ENCODE measurements at regions not wholly inside any gene's neighbourhood (a gene's known extent, or its start where the extent isn't known, plus 50 kb on each side); places are given as distances from the start of the nearest gene placed in this dataset.

DNA sequence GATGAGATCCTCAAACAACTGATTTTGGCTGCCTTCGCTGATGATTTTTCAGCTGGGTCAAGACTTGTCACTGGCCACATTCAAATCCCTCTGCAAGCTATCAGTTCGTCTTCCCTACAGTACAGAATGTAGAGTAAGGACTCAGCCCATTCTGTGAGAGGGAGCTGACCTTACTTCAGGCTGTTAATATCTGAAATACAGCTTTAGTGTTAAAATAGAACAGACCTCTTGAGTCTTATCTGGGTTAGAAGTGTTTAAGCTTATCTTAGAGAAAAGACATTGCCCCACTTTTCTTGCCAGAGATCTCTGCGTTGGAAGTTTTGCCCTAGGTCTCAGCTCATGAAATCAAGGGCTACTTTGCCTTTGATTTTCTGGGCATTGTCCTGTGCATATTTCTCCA is 383.4 kb upstream of the LARGE1 start:
- TF ChIP-seq POLR2A (IDR thresholded peaks at IDR 0.05), result no peak
- TF ChIP-seq POLR2AphosphoS5 (IDR thresholded peaks at IDR 0.05), result no peak
- TF ChIP-seq, protein P1, sequence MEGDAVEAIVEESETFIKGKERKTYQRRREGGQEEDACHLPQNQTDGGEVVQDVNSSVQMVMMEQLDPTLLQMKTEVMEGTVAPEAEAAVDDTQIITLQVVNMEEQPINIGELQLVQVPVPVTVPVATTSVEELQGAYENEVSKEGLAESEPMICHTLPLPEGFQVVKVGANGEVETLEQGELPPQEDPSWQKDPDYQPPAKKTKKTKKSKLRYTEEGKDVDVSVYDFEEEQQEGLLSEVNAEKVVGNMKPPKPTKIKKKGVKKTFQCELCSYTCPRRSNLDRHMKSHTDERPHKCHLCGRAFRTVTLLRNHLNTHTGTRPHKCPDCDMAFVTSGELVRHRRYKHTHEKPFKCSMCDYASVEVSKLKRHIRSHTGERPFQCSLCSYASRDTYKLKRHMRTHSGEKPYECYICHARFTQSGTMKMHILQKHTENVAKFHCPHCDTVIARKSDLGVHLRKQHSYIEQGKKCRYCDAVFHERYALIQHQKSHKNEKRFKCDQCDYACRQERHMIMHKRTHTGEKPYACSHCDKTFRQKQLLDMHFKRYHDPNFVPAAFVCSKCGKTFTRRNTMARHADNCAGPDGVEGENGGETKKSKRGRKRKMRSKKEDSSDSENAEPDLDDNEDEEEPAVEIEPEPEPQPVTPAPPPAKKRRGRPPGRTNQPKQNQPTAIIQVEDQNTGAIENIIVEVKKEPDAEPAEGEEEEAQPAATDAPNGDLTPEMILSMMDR (IDR thresholded peaks at IDR 0.05 in 8 of 11, conservative IDR thresholded peaks at IDR 0.05 in 3 of 11), result no peak
- H3K4me1 ChIP-seq, result no peaks in the 10 kb centered on the region
- H3K27ac ChIP-seq, result no peak overlapping the region
- H3K27me3 ChIP-seq (replicated peaks in 1 of 7), result no peaks in the 10 kb centered on the region
- no peak for DNase-seq
- H3K9me3 ChIP-seq, result peaks cover 0 to 8% (median 0%) of the 10 kb centered on the region in 8 donors
- H3K4me3 ChIP-seq, result no peak overlapping the region
- WGBS, 5 donors, result 72 to 79% (median 77%) methylated on average over 3 of the region's 3 CpGs
- intact Hi-C loops (cut with DNase I; ENCODE audit: low total_unique reads), result no loop called here
- H3K36me3 ChIP-seq, result no peaks in the 10 kb centered on the region

DNA sequence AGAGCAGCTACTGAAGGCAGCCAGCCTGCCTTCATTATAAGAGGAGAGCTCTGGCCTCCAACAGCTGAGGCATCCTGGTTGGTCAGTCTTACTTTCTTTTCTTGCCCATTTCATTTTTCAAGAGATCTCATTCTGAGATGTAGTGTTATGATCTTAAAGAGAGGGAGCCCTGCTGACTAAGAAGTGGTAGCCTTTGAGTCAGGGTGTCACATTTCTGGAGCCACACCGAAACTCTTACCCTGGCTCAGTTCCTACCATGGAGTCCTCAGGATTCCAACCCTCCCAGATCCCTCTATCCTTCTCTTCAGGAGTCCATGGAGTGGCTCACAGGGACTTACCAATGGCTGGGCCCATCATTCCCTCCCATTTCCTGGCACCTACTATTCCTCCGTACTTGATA is 386.1 kb upstream of the LARGE1 start:
- intact Hi-C loops (cut with DNase I; ENCODE audit: low total_unique reads), result no loop called here
- Histone ChIP-seq H3K36me3 (no peaks in the 10 kb centered on the region), H3K27me3 (replicated peaks in 1 of 7) (peaks cover 0 to 2% (median 0%) of the 10 kb centered on the region in 7 donors), H3K27ac (no peak overlapping the region), H3K4me1 (no peaks in the 10 kb centered on the region), H3K4me3 (no peak overlapping the region), H3K9me3 (peaks cover 0 to 8% (median 0%) of the 10 kb centered on the region in 8 donors)
- TF ChIP-seq, protein P1 (IDR thresholded peaks at IDR 0.05 in 8 of 11, conservative IDR thresholded peaks at IDR 0.05 in 3 of 11), result no peak
- TF ChIP-seq POLR2AphosphoS5 (IDR thresholded peaks at IDR 0.05) (no peak), POLR2A (IDR thresholded peaks at IDR 0.05) (no peak)
- no peak for DNase-seq
- whole genome bisulfite sequencing, 5 donors, result 75 to 92% (median 86%) methylated on average over 2 of the region's 2 CpGs

DNA sequence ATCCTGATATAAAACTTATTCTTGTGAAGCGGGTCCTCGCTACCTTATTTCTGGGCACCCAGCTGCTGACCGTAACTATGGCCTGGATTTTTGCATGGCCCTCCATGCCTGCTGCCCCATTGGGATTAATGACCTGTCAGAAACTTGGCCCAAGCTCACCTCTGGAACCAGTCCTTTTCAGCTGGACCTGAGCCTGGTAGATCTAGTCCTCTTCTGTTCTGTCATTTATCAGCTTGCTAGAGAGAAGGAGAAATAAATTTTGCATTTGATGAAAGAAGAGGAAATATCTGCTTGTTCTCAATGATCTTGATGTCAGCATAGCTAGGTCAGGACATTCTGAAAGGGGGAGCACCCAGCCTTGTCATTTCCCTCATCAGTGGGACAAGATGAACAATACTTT is 387.8 kb upstream of the LARGE1 start:
- no peak for DNase-seq
- H3K36me3 ChIP-seq, result no peaks in the 10 kb centered on the region
- peaks cover 0 to 8% (median 0%) of the 10 kb centered on the region in 8 donors for H3K9me3 ChIP-seq
- TF ChIP-seq POLR2A (IDR thresholded peaks at IDR 0.05), result no peak
- TF ChIP-seq POLR2AphosphoS5 (IDR thresholded peaks at IDR 0.05), result no peak
- TF ChIP-seq, protein P1 (IDR thresholded peaks at IDR 0.05 in 8 of 11, conservative IDR thresholded peaks at IDR 0.05 in 3 of 11), result no peak
- H3K27me3 ChIP-seq (replicated peaks in 1 of 7), result peaks cover 0 to 2% (median 0%) of the 10 kb centered on the region in 7 donors
- intact Hi-C loops (cut with DNase I; ENCODE audit: low total_unique reads), result no loop called here
- 86 to 96% (median 88%) methylated on average over 3 of the region's 3 CpGs for WGBS, 5 donors
- H3K4me1 ChIP-seq, result no peaks in the 10 kb centered on the region
- H3K4me3 ChIP-seq, result no peak overlapping the region
- no peak overlapping the region for H3K27ac ChIP-seq

DNA sequence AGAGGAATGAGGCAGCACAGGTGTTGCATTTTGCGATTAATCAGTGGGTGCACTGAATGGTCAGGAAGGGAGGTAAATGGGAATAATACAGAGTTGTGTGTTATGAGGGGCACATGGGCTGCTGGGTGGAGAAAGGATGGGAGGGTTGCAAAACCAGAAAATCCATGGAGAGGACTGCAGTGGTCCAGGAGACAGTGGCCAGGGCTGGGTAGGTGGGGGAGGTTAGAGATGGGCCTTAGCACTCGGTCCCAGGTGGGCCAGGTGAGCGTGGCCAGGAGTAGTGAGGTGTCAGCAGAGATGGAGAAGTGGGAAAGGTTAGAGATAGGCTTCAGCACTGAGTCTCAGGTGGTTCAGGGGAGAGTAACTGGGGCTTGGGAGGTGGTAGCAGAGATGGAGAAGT is 399.1 kb upstream of the LARGE1 start:
- Histone ChIP-seq H3K27me3 (replicated peaks in 1 of 7) (peaks cover 0 to 3% (median 0%) of the 10 kb centered on the region in 7 donors), H3K4me1 (no peaks in the 10 kb centered on the region), H3K4me3 (no peak overlapping the region), H3K27ac (no peak overlapping the region), H3K9me3 (peaks cover 0 to 30% (median 19%) of the 10 kb centered on the region in 8 donors), H3K36me3 (no peaks in the 10 kb centered on the region)
- no peak for DNase-seq
- intact Hi-C loops (cut with DNase I; ENCODE audit: low total_unique reads), result no loop called here
- TF ChIP-seq, protein P1 (IDR thresholded peaks at IDR 0.05 in 8 of 11, conservative IDR thresholded peaks at IDR 0.05 in 3 of 11), result no peak
- TF ChIP-seq POLR2AphosphoS5 (IDR thresholded peaks at IDR 0.05), result no peak
- 69 to 81% (median 76%) methylated on average over 3 of the region's 3 CpGs for WGBS, 5 donors

Data from spleen (tissue), 11 donors.